ENCODE measurements at regions not wholly inside any gene's neighbourhood (a gene's known extent, or its start where the extent isn't known, plus 50 kb on each side); places are given as distances from the start of the nearest gene placed in this dataset.
A peak's percentile ranks its signal among the peaks of the same experiment; 100 is the strongest.
"Not testable (repeated sequence)": the region's sequence is repeated elsewhere in the genome, so short reads cannot be mapped to it uniquely, and the experiment has no call there.

DNA sequence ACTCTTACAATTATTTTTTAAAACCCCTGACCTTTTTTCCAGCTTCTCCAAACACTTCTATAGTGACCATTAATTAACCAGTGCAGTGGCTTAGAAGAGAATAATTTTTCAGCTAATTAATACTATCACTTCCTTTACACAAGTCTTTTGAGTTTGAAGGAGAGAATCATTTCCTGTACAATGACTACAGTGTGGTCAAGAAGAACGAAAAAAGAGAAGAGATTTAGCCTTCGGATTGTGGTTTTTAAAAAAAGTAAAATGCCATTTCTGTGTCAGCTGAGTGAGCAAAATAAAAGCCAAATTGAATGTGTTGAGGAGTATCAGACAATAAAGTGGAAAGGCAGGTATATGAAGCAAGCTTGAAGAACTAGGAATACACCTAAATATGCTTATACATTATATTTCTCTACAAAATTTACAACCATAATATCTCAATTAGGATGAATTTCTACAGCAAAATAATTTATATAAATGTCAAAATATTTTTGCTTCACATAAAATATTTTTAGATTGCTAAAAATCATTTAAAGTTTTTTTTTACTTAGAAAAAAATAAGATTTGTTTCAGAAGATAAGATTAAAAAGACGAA is 1155.2 kb upstream of the CNTN5 start:
- H3K4me3 ChIP-seq, result no peak overlapping the region
- H3K9me3 ChIP-seq, result no peaks in the 10 kb centered on the region
- H3K27me3 ChIP-seq, result no peaks in the 10 kb centered on the region
- DNase-seq, result no peak
- H3K36me3 ChIP-seq, result no peaks in the 10 kb centered on the region

DNA sequence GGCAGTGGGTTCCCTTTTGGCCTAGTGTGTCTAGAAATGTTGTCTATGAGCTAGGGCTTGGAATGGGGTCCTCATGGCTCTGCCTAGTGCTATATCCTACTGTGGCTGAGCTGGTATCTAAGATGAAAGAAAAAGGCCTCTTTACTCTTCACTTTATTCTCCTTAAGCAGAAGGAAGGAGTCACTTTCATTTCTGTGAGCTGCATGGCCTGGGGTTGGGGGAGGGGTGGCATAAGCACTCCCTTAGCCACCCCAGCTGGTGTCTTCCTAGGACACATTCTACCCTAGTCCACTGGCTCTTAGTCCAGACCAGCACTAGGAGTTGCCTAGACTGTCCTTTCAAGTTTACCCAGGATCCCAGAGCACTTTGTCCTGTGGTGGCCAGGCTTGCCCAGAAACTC is 1148.9 kb upstream of the CNTN5 start:
- DNase-seq, result no peak
- no peak overlapping the region for H3K4me3 ChIP-seq
- H3K27me3 ChIP-seq, result no peaks in the 10 kb centered on the region
- no peaks in the 10 kb centered on the region for H3K36me3 ChIP-seq
- no peaks in the 10 kb centered on the region for H3K9me3 ChIP-seq

DNA sequence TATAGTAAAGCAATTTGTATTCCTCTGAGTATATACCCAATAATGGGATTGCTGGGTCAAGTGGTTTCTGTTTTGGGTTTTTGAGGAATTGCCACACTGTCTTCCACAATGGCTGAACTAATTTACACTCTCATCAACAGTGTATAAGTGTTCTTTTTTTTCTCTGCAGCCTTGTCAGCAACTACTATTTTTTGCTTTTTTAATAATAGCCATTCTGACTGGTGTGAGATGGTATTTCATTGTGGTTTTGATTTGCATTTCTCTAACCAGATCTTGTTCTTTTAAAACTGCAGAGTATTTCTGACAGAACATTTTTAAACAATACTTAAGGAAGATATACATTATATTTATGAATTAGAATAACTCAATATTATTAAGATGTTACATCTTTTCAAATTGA is 1140.5 kb upstream of the CNTN5 start:
- no peak overlapping the region for H3K4me3 ChIP-seq
- peaks cover 2% of the 10 kb centered on the region; the same call in 1 of the 2 replicates for H3K9me3 ChIP-seq
- no peaks in the 10 kb centered on the region for H3K27me3 ChIP-seq
- H3K36me3 ChIP-seq, result no peaks in the 10 kb centered on the region
- no peak for DNase-seq

DNA sequence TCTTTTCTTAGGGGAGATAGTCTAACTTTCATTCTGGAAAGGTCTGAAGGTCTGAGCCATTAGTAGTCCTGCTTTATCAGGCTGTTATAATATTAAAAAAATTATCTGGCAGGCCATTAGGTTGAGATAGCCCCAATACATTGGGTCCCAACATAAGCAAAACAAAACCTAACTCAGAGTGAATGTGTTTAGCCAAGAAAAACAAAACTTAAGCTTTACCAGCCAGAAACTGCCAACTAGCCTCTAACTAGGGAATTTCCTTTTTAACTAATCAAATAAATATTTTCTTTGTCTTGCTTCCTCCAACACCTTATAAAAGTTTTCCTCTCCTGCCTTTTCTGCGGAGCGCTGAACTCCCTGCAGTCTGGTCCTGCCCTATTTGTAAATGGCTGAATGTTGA is 1137.7 kb upstream of the CNTN5 start:
- Histone ChIP-seq H3K36me3 (no peaks in the 10 kb centered on the region), H3K27me3 (no peaks in the 10 kb centered on the region), H3K9me3 (peaks cover 2% of the 10 kb centered on the region; the same call in 1 of the 2 replicates), H3K4me3 (no peak overlapping the region)
- DNase-seq, result no peak

DNA sequence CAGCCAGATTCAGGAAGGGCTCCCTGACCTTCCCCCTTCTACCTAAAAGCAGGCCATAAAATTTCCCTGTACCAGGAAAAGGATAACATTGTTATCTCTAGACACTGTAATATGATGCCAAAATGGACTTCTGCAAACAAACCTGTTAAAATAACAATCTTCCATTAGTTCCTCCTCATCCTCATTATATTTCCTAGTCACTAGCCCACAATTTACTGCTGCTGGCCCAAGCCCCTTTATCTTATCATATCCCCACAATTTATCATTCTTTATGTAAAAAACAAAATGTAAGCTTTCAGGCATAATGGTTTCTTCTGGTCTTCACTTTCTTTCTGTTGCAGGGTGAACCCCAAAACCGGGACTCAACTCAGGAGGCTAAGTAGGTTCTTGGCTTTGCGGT is 1132.1 kb upstream of the CNTN5 start:
- Histone ChIP-seq H3K4me3 (no peak overlapping the region), H3K36me3 (no peaks in the 10 kb centered on the region), H3K27me3 (no peaks in the 10 kb centered on the region), H3K9me3 (no peaks in the 10 kb centered on the region)
- no peak for DNase-seq

DNA sequence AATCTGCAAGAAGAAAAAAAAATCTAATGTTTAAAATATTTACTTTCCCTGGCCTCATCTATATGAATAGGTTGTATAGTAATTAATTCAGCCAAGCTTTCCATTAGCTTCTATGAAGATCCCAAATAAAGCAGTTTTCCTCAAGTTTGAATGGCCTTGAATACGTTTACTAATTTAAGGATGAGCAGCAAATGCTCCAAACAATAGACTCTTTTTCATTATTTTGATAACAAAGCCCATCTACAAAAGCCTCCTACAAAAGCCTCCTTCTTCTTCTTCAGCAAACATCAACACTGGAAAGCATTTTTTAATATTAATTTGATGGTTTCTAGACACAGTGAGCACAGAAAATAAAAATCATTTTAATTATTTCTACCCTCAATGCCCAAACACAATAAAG is 1130.3 kb upstream of the CNTN5 start:
- no peaks in the 10 kb centered on the region for H3K36me3 ChIP-seq
- H3K27me3 ChIP-seq, result no peaks in the 10 kb centered on the region
- H3K4me3 ChIP-seq, result no peak overlapping the region
- H3K9me3 ChIP-seq, result no peaks in the 10 kb centered on the region
- no peak for DNase-seq

DNA sequence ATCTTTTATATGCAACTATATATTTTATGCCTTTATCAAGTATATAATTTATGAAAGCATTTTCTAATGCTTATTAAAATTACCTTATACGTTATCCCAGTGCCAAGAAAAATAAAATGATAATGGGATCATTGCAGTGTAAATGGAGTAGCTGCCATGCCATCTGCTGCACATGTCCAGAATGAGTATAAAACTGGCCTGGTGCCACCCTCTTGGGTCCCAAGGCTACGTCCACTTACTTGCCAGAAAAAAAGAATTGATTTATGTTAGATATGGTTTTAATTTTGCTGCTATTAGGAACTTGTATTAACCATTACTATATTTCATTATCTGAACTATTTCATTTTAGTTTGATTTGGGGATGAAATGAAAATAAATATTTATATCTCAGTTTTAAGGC is 1127.1 kb upstream of the CNTN5 start:
- Histone ChIP-seq H3K4me3 (no peak overlapping the region), H3K36me3 (no peaks in the 10 kb centered on the region), H3K9me3 (no peaks in the 10 kb centered on the region), H3K27me3 (no peaks in the 10 kb centered on the region)
- no peak for DNase-seq

DNA sequence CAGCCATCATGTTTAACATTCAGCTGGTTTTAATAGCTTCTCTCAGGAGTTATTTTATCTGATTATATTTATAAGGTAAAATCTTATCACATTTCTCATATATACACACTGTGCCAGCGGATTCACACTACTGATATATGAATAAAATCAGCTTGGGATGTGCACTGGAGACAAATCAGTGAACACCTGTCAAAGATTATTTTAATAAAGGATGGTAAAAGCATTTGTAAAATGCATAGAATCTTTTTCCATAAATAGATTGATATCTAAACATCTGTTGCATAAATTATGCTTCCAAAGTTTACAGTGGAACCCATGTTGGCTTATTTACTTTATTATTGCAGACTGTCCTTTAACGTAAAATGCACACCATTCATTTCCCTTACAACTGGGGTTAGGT is 1125.8 kb upstream of the CNTN5 start:
- Histone ChIP-seq H3K9me3 (no peaks in the 10 kb centered on the region), H3K27me3 (no peaks in the 10 kb centered on the region), H3K4me3 (no peak overlapping the region), H3K36me3 (no peaks in the 10 kb centered on the region)
- DNase-seq, result no peak

DNA sequence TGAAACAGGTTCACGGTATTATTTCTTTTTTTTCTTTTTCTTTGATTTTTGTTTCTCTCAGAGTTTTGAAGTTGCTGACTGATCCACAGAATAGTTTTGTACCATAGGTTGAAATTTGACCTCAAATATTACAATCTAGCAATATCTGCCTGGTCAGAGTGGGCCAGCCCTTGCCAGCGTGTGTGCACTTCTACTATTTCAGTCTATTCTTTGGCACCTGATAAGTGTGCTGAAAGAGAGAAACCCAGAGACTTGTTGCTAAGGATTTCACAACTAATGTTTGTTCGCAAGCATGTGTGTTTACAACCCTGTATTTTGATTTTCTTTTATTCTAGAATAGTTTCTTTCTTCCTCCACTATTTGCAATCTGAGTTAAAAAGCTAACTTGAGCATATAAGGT is 1125.2 kb upstream of the CNTN5 start:
- H3K9me3 ChIP-seq, result no peaks in the 10 kb centered on the region
- no peaks in the 10 kb centered on the region for H3K36me3 ChIP-seq
- no peak for DNase-seq
- H3K4me3 ChIP-seq, result no peak overlapping the region
- no peaks in the 10 kb centered on the region for H3K27me3 ChIP-seq

DNA sequence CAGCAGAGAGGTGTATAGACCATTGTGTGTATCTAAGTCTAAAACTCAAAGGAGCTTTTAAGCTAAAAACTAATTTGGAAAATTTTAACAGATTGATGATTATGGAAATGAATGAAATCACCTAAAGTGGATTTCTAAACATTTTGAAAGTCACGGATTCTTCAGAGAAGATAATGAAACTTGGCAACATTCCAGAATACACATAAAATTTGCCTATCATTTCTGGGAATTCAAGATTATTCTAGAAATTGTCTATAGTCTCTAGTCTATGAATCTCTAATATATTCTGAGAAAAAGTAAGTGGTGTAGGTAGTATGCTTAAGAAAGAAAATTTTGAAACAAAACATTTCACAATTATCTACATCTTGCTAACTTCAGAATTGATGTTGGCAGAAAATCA is 1117.9 kb upstream of the CNTN5 start:
- no peak for DNase-seq
- no peaks in the 10 kb centered on the region for H3K36me3 ChIP-seq
- no peaks in the 10 kb centered on the region for H3K9me3 ChIP-seq
- H3K27me3 ChIP-seq, result no peaks in the 10 kb centered on the region
- no peak overlapping the region for H3K4me3 ChIP-seq

DNA sequence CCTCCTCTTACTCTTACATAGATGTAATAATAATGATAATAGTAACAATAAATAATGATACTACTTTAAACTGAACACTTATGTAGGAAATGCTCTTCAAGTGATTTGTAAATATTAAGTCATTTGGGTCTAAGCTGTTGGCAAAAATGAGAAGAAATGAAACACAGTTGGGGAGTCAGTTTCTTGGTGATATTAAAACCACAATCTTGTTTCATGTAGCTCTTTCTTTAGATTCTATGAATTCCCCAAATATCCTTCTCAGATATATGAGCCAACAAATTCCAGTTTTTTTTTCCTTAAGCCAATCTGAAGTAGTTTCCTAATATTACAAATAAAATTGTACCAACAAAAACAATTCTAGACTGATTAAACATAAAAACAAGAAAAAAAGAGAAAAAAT is 1115.6 kb upstream of the CNTN5 start:
- Histone ChIP-seq H3K36me3 (no peaks in the 10 kb centered on the region), H3K9me3 (no peaks in the 10 kb centered on the region), H3K4me3 (no peak overlapping the region), H3K27me3 (no peaks in the 10 kb centered on the region)
- no peak for DNase-seq

DNA sequence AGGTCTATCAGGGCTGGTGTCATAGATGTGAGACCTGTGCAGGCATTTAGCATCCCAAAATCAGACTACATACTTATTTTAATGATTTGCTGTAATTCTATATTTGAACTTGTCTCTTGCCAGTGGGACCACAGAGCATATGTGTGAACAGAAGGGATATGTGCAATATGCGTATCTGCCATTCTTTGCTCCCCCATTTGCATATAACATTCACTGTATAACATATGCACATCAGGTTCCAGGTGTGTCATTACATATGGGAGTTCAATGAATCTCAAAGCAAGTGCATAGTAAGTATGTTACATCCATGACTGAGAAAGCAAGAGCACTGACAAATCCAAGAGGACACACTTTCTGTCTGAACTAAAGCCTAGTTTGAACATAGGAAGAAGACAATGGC is 1115.1 kb upstream of the CNTN5 start:
- Histone ChIP-seq H3K9me3 (no peaks in the 10 kb centered on the region), H3K4me3 (no peak overlapping the region)
- DNase-seq, result no peak

DNA sequence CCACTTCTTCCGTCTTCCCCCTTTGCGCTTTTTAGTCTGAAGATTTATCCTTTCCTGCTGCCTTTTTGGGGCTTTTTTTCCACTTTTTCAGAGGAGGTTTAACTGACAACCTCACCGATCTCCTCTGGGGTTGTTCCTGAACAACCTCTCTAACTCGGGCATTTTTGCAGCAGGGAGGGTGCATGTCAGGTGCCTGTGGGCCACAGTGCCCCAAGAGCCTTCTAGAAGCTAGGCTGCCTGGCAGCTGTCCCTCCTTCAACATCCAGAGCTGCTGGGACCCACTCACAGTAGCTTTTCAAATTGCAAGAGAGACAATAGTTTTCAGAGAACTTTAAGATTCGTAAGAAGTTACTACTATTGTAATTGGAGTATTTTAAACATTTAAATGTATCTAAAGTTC is 1112.4 kb upstream of the CNTN5 start:
- no peak for DNase-seq
- H3K27me3 ChIP-seq, result no peaks in the 10 kb centered on the region
- H3K9me3 ChIP-seq, result no peaks in the 10 kb centered on the region
- no peaks in the 10 kb centered on the region for H3K36me3 ChIP-seq
- H3K4me3 ChIP-seq, result no peak overlapping the region

More for the DNA sequence above, 1115.1 kb upstream of the CNTN5 start:
- Histone ChIP-seq H3K27me3 (no peaks in the 10 kb centered on the region), H3K36me3 (no peaks in the 10 kb centered on the region)

DNA sequence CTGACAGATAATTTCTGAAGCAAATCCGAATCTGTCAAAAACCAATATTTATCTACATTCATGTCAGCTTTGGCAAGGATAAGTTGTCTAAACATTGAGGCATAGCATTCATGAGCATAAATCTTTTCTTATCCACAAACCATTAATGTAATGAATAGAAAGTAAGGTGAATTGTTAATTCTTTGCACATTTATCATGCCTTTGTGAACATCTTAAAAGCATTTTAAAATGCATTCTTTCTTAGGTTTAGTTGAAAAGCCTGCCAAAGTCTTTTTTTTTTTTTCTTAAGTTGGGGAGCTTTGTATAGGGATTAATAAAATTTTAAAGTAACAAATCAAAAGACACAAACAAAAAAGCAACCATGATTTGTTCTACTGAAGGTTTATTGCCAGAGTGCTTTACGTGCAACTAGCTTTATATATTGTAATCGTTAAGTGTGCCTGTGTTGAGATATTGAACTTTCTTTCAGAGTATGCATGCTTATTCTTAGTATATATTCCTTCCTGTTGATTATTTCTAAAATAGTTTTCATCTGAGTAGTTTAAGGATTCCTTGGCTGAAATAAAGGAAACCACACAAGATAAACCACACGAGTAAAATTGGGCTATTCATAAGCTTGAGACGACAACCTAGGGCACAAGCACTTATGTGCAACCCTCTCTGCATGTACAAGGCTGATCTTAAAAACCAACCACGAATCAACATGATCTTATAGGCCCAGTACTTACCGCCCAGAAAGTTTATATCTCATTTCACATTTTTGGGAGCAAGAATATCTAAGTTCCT is 1110.9 kb upstream of the CNTN5 start:
- H3K27me3 ChIP-seq, result no peaks in the 10 kb centered on the region
- H3K9me3 ChIP-seq, result no peaks in the 10 kb centered on the region
- DNase-seq, result no peak
- no peak overlapping the region for H3K4me3 ChIP-seq
- no peaks in the 10 kb centered on the region for H3K36me3 ChIP-seq

DNA sequence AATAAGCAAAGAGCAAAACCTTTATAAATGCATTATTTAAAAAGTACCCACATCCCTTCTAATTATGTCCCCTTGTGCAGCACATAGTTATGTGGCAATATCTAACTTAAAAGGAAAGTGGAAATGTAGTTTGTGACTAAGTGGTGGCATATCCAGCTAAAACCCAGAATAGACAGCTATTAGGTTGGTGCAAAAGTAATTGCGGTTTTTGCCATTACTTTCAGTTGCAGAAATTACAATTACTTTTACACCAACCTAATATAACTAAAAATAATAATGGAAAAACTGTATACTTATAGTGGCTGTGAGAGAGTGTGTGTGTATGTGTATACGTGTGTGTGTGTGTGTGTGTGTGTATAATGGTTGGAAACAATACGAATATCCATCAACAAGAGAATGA is 1108.1 kb upstream of the CNTN5 start:
- no peaks in the 10 kb centered on the region for H3K27me3 ChIP-seq
- H3K36me3 ChIP-seq, result no peaks in the 10 kb centered on the region
- no peak for DNase-seq
- H3K9me3 ChIP-seq, result no peaks in the 10 kb centered on the region
- H3K4me3 ChIP-seq, result no peak overlapping the region

DNA sequence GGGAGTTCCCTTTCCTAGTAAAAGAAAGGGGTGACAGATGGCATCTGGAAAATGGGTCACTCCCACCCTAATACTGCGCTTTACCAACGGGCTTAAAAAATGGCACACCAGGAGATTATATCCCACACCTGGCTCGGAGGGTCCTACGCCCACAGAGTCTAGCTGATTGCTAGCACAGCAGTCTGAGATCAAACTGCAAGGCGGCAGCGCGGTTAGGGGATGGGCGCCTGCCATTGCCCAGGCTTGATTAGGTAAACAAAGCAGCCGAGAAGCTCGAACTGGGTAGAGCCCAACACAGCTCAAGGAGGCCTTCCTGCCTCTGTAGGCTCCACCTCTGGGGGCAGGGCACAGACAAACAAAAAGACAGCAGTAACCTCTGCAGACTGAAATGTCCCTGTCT is 1097.8 kb upstream of the CNTN5 start:
- H3K4me3 ChIP-seq, DNase-seq: not testable (repeated sequence)

DNA sequence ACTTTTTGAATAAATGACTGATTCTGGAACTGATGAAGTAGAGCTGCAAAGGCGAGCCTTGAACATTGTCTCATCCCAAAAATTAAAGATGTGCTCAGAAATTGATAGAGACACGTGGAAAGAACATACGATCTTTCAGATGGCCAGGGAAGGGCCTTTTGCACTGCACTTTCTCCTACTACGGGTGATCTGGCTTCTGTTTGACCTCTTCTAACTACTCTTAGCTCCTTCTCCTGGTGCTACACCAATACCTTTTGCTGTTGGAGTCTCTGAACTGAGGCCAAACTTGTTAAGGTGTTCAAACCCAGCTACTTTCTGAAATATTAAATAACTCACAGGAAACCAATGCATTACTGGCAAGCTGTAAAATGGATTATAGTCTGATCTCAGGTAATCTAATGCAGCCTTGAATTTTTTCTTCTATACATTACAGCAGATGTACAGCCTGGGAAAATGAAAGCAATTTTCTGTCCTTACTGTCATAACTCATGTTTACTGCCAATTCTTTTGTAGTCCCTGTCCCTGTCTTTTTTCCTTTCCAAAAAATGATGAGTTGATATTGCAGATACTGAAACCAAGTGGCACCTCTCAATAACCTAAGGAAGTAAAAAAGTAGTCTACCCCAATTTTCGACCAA is 1086.1 kb upstream of the CNTN5 start:
- Histone ChIP-seq H3K4me3 (no peak overlapping the region), H3K9me3 (no peaks in the 10 kb centered on the region), H3K27me3 (no peaks in the 10 kb centered on the region), H3K36me3 (no peaks in the 10 kb centered on the region)
- no peak for DNase-seq

More for the DNA sequence above, 1097.8 kb upstream of the CNTN5 start:
- H3K9me3 ChIP-seq, H3K36me3 ChIP-seq, H3K27me3 ChIP-seq: not testable (repeated sequence)

DNA sequence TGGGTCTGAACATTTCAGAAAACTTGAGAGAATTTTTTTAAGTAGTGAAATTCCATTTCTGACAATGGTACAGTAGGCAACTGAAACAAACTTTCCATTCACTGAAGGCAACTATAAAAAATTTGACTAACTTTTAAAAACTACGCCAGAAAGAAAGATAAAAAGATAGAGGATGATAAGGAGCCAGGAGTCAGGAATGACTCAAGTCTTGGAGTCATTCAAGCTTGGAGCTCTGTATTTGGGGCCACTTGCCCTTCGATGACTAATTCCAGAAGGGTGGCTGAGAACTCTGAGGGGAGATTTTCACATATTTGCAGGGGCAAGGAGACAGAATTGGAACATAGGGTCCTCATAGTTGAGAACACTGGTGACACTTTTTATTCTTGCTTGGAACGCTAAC is 1083.2 kb upstream of the CNTN5 start:
- Histone ChIP-seq H3K27me3 (no peaks in the 10 kb centered on the region), H3K4me3 (no peak overlapping the region), H3K36me3 (no peaks in the 10 kb centered on the region), H3K9me3 (no peaks in the 10 kb centered on the region)
- DNase-seq, result peak; percentile 16
